Adipocyte (in vitro differentiated cells): ENCODE measurements at regions not wholly inside any gene's neighbourhood (a gene's known extent, or its start where the extent isn't known, plus 50 kb on each side); places are given as distances from the start of the nearest gene placed in this dataset.
A peak's percentile ranks its signal among the peaks of the same experiment; 100 is the strongest.
"Not testable (repeated sequence)": the region's sequence is repeated elsewhere in the genome, so short reads cannot be mapped to it uniquely, and the experiment has no call there.

Experiments used
- DNase-seq: peaks from one replicate; pipeline ENCODE4 v3.0.0-alpha.2; 2015; ENCODE audit warnings: low read depth
- H3K27me3 ChIP-seq: replicated peaks from 2 replicates; pipeline ENCODE4 v1.7.0; 2013; ENCODE audit warnings: mild to moderate bottlenecking, low read length, moderate library complexity; ENCODE audit not compliant: control insufficient read depth, insufficient read depth
- H3K36me3 ChIP-seq: 2 replicates; pipeline ENCODE4 v1.7.0; 2013; ENCODE audit warnings: low read length, mild to moderate bottlenecking, moderate library complexity; ENCODE audit not compliant: control insufficient read depth, insufficient read depth, severe bottlenecking
- H3K4me1 ChIP-seq: 2 replicates; pipeline ENCODE4 v1.7.0; 2013; ENCODE audit warnings: mild to moderate bottlenecking, low read length, moderate library complexity; ENCODE audit not compliant: control insufficient read depth, insufficient read depth
- H3K4me3 ChIP-seq: 2 replicates; pipeline ENCODE4 v1.7.0; 2013; ENCODE audit warnings: mild to moderate bottlenecking, low read length, moderate library complexity
- H3K9ac ChIP-seq: 2 replicates; pipeline ENCODE4 v1.7.0; 2013; ENCODE audit warnings: mild to moderate bottlenecking, low read length, moderate library complexity
- H3K9me3 ChIP-seq: 2 replicates; pipeline ENCODE4 v1.7.0; 2013; ENCODE audit warnings: mild to moderate bottlenecking, low read length, moderate library complexity; ENCODE audit not compliant: control insufficient read depth

DNA sequence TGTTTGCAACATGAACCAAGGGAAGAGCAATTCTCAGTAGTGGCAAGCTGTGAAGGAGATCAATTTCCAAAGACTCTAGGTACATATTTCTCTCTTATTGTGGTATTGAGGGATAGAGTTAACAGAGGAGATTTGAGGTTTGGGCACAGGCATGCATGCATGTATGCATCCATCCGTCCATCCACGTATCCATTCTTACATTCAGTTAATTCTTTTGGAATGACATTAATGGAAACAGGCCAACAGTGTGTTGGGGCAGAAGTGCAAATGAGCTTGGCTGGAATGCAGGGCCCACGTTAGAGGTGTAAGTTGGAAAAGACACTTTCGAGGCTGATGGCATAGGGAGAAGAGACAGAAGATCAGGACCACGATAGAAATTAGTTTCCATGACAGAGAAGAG lies 216.9 kb upstream of the PELI2 start:
- H3K4me1 ChIP-seq = no peaks in the 10 kb centered on the region
- H3K4me3 ChIP-seq = no peak overlapping the region
- no peak overlapping the region for H3K9ac ChIP-seq
- no peaks in the 10 kb centered on the region for H3K36me3 ChIP-seq
- H3K9me3 ChIP-seq = no peaks in the 10 kb centered on the region
- no peak for DNase-seq
- no peaks in the 10 kb centered on the region for H3K27me3 ChIP-seq

DNA sequence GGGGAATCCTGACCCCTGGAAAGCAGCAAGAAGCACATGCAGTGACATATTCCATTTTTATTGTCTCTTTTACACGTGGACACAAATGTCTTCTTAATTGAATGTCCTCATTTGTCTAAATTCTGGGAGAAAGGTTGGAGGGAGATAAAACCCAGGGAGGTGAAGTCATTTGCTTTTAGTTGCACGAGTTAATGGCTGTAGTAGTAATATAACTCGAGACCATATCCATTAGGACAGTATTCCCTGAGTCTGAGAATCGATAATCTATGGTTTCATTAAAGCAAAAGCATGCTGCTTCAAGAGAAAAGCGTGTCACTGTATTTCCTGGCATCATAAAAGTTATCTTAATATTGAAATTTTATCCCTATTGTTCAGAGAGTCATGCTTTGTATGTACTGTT lies 216.0 kb upstream of the PELI2 start:
- Histone ChIP-seq H3K27me3 (no peaks in the 10 kb centered on the region), H3K4me1 (no peaks in the 10 kb centered on the region), H3K9ac (no peak overlapping the region), H3K36me3 (no peaks in the 10 kb centered on the region), H3K9me3 (no peaks in the 10 kb centered on the region), H3K4me3 (no peak overlapping the region)
- DNase-seq = no peak

DNA sequence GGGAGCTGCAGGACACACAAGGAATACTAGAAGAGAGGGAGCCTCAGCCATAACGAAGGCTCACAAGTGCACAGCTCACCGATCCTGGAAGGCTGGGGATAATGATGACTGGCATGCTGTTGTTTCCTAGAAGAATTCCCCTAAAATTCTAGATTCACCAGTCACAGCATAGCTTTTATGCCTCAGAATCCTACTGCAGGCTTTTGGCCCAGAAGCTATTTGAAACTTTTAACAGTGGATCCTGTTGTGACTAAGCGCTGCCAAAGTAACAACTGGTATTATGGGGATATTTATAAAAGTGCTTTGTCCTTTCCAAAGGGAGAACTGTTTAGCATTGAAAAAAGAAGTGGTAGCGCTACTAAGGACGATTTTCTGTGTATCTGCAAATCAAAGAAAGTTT lies 214.1 kb upstream of the PELI2 start:
- no peak overlapping the region for H3K9ac ChIP-seq
- H3K27me3 ChIP-seq = no peaks in the 10 kb centered on the region
- no peak overlapping the region for H3K4me3 ChIP-seq
- no peak for DNase-seq
- H3K4me1 ChIP-seq = no peaks in the 10 kb centered on the region
- no peaks in the 10 kb centered on the region for H3K36me3 ChIP-seq
- no peaks in the 10 kb centered on the region for H3K9me3 ChIP-seq

DNA sequence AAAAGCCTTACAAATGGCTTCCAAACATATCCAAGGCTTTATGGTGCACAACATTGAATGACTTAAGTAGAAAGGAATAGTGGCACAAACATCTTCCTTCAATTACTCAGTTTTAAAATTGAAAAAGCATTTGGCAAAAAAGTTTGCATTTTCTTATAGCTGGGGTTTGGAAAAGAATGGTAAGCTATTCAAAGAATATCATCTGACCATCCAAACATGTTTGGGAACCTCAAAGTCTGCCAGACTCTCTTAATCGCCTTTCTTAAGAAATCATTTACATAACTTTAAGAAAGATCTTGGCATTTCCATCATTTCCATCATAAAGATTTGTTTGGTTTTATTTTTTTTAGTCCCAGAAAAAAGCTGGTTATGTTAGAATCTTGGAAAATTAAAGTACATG lies 210.1 kb upstream of the PELI2 start:
- Histone ChIP-seq H3K4me3 (no peak overlapping the region), H3K36me3 (no peaks in the 10 kb centered on the region), H3K4me1 (no peaks in the 10 kb centered on the region), H3K9ac (no peak overlapping the region), H3K9me3 (no peaks in the 10 kb centered on the region), H3K27me3 (no peaks in the 10 kb centered on the region)
- DNase-seq = no peak

DNA sequence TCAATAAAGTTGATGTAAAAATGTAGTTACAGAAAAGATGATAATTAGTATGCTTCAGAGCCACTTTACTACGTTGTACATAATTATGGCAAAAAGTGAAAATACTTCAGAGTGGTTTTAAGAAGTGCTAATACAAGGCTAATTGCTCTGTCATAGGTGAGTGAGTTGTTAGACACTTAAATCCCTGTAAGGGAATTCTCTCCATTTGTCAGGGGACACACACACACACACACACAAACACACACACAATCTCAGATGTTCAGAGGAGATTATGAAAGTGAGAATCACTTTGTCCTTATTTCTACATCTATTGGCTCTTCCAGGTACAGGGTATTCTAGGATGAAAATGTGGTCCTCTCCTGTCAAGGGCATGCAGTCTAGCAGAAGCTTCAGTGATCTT lies 208.3 kb upstream of the PELI2 start:
- H3K36me3 ChIP-seq = no peaks in the 10 kb centered on the region
- H3K4me3 ChIP-seq = no peak overlapping the region
- H3K27me3 ChIP-seq = no peaks in the 10 kb centered on the region
- no peak overlapping the region for H3K9ac ChIP-seq
- H3K4me1 ChIP-seq = no peaks in the 10 kb centered on the region
- H3K9me3 ChIP-seq = no peaks in the 10 kb centered on the region
- no peak for DNase-seq

DNA sequence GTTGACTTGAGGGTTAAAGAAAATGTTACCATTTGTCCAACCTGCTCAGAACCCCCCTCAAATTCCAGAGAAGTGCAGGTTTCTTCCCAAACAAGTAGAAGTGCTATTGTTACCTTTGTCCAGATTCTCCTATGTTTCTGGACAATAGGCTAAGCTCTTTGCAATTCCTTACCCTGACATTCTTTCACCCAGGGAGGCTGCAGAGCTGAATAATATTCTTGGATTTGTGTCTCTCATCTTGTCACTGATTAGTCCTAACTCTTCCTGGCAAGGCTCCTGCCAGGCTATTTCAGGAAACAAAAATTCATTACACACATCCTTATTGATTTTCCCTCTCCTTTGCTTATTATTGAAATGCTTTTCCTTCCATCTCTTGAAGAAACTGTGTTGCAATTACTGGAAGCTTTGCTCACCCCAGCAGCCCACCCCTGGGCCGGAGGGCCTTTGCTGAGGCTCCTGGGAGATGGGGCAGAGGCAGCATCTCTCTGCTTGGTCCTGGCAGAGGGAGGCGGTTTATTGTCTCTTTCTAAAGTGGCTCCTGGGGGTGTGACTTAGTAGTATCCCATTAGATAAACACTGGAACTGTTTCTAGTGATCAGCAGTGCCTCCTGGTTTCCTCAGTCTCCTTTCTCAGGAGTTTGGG lies 207.5 kb upstream of the PELI2 start:
- Histone ChIP-seq H3K9me3 (no peaks in the 10 kb centered on the region), H3K36me3 (no peaks in the 10 kb centered on the region), H3K4me1 (no peaks in the 10 kb centered on the region), H3K4me3 (no peak overlapping the region), H3K27me3 (peaks cover 3% of the 10 kb centered on the region), H3K9ac (no peak overlapping the region)
- no peak for DNase-seq

DNA sequence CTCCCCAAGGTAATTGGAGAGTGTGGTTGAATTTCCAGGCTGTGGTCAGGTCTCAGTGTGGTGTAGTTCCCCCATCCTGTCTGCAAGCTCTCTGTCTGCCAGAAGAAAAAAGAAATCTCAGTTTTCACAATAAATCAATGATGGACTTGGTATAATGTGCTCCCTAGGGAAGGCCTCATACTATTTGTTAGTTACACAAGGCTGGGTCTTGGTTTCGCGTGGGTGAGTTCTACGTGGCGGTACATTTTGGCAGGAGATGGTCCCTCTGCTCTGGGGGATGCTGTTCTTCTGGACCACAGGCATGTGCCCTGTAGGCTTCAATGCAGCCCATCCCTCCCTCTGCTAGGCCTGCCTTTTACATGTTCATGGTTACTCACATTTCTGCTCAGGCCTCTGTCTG lies 206.4 kb upstream of the PELI2 start:
- Histone ChIP-seq H3K36me3 (no peaks in the 10 kb centered on the region), H3K27me3 (peaks cover 7% of the 10 kb centered on the region), H3K9me3 (peaks cover 4% of the 10 kb centered on the region), H3K4me3 (no peak overlapping the region), H3K4me1 (no peaks in the 10 kb centered on the region), H3K9ac (no peak overlapping the region)
- DNase-seq = peak; percentile 27

DNA sequence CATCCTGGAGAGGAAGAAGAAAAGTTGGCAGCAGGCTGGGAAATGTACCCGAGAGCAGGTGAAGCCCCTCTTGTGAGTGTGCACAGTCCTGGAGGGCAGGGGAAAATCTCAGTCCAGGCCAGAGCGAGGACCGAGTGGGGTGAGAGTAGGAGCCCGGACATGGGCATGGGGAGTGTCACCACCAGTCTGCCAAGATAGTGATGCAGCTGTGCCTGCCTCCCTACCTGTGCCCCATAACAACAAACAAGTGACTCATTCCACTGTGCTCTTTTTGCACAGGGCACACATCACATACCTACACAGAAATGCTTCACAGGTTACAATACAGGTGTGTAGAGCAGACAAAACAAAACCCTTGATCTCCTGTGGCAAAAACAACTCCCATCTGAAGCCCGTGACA lies 205.9 kb upstream of the PELI2 start:
- peaks cover 11% of the 10 kb centered on the region for H3K27me3 ChIP-seq
- no peaks in the 10 kb centered on the region for H3K4me1 ChIP-seq
- peaks cover 4% of the 10 kb centered on the region for H3K9me3 ChIP-seq
- H3K36me3 ChIP-seq = no peaks in the 10 kb centered on the region
- no peak for DNase-seq
- no peak overlapping the region for H3K9ac ChIP-seq
- no peak overlapping the region for H3K4me3 ChIP-seq

DNA sequence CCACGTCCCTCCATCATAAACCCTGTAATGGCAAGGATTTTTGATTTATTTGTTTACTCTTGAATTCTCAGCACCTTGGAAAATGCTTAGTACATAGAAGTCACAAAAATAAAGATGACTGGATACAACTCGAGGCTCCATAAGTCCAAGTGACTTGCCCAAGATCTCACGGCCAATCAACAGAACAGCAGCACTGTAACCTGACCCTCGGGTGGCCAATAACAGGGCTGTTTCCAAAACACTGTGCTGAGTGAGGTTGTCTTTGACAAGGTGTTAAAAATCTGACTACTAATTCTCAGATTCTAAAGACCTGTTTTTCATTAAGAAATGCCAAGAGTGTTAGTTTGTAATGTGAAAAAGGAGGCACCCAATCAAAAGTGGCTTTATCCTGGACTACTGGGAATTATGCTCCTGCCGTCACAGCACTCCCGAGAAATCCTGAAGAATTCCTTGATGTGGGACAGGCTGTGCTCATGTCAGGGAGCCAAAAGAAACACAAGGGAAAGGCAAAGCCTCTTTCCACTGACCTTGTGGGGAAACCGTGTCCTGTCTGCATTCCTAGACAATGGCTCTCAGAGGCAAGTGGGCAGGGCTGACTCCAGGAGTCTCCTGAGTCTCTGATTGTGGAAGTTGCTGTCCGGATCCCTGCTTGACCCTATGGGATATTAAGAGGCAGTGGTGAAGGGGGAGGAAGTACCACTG lies 204.7 kb upstream of the PELI2 start:
- peaks cover 4% of the 10 kb centered on the region for H3K9me3 ChIP-seq
- no peak overlapping the region for H3K9ac ChIP-seq
- H3K4me3 ChIP-seq = no peak overlapping the region
- no peaks in the 10 kb centered on the region for H3K4me1 ChIP-seq
- peak; percentile 78 for DNase-seq
- H3K27me3 ChIP-seq = peaks cover 17% of the 10 kb centered on the region
- no peaks in the 10 kb centered on the region for H3K36me3 ChIP-seq

DNA sequence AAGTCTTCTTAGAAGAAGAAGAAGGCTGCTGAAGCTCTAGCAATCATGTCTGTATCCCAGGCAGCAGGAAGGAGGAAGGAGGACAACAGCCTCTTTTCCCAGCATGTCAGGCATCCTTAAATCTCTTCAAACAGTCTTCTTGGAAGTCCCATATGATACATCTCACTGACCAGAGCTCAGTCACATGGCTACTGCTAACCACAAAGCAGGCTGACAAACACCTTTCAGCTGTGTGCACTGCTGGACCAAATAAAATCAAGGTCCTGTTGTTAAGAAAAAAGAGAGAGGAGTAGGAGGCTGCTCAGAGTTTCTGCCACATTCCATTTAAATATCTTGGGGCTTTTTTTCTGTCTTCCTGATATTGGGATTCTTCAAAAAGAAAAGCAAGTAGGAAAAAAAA lies 203.4 kb upstream of the PELI2 start:
- no peak overlapping the region for H3K9ac ChIP-seq
- no peak overlapping the region for H3K4me3 ChIP-seq
- no peak for DNase-seq
- no peaks in the 10 kb centered on the region for H3K4me1 ChIP-seq
- peaks cover 17% of the 10 kb centered on the region for H3K27me3 ChIP-seq
- peaks cover 4% of the 10 kb centered on the region for H3K9me3 ChIP-seq
- H3K36me3 ChIP-seq = no peaks in the 10 kb centered on the region

DNA sequence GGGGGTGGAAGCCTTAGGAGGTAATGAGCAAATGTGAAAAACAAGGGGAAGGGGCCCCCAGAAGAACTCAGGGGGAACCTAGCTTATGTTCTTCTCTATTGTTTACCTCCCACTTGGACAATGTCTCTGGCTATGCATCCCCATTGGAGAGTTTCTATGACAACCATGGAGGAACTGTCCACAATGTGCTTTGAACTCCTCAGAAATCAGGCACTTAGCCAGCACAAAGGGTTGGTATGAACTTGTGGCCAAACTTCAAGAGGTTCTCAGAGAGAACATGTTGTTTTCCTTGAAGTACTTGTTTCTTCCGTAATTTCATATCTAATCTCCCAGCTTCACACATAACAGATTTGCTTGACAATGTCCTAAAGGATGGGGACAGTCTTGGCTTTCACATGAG lies 202.8 kb upstream of the PELI2 start:
- H3K9me3 ChIP-seq = peaks cover 4% of the 10 kb centered on the region
- H3K9ac ChIP-seq = no peak overlapping the region
- no peaks in the 10 kb centered on the region for H3K36me3 ChIP-seq
- H3K4me3 ChIP-seq = no peak overlapping the region
- H3K4me1 ChIP-seq = no peaks in the 10 kb centered on the region
- H3K27me3 ChIP-seq = peaks cover 17% of the 10 kb centered on the region
- DNase-seq = no peak

DNA sequence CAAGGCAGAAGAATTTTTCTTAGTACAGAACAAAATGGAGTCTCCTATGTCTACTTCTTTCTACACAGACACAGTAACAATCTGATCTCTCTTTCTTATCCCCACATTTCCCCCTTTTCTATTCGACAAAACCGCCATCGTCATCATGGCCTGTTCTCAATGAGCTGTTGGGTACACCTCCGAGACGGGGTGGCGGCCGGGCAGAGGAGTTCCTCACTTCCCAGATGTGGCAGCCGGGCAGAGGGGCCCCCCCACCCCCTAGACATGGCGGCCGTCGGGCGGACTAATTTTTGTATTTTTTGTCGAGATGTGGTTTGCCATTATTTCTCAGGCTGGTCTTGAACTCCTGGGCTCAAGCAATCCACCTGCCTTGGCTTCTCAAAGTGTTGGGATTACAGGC lies 198.4 kb upstream of the PELI2 start:
- H3K9me3 ChIP-seq, H3K4me3 ChIP-seq, H3K9ac ChIP-seq, H3K4me1 ChIP-seq, H3K36me3 ChIP-seq, DNase-seq: not testable (repeated sequence)
- peaks cover 32% of the 10 kb centered on the region for H3K27me3 ChIP-seq
